ENCODE measurements at regions not wholly inside any gene's neighbourhood (a gene's known extent, or its start where the extent isn't known, plus 50 kb on each side); places are given as distances from the start of the nearest gene placed in this dataset.

DNA sequence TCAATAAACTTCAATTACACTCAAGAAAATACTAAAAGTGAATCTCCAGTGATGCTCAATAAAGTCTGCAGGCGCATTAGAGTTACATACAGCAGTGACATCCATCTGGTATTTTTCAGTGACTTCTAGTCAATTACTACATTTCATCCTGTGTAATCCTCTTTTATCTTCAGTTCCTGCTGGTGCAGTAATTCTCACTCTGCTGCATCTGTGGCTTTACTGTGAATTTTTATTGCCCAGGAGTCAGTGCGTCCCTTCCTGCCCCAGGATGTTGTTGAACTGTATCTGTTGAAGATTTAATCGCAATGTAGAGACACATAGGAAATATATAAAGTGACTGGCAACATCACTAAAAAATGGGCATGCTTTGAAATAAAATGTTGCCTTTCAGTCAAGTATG lies 196.3 kb upstream of the TMTC4 start:
- Histone ChIP-seq H3K9me3 (peaks cover 2 to 23% (median 7%) of the 10 kb centered on the region in 4 donors), H3K27ac (no peak overlapping the region), H3K27me3 (no peaks in the 10 kb centered on the region), H3K4me1 (no peaks in the 10 kb centered on the region), H3K4me3 (no peak overlapping the region), H3K36me3 (no peaks in the 10 kb centered on the region)
- whole genome bisulfite sequencing, 2 donors: 56 to 76% methylated on average over 3 of the region's 3 CpGs
- TF ChIP-seq POLR2AphosphoS5 (IDR thresholded peaks at IDR 0.05): no peak
- TF ChIP-seq CTCF (IDR thresholded peaks at IDR 0.05): no peak
- no peak for TF ChIP-seq POLR2A (IDR thresholded peaks at IDR 0.05)
- no peak for TF ChIP-seq EP300 (IDR thresholded peaks at IDR 0.05)
- no peak for DNase-seq
- no peak for ATAC-seq (ENCODE audit: low FRiP score in 2 of 2)

DNA sequence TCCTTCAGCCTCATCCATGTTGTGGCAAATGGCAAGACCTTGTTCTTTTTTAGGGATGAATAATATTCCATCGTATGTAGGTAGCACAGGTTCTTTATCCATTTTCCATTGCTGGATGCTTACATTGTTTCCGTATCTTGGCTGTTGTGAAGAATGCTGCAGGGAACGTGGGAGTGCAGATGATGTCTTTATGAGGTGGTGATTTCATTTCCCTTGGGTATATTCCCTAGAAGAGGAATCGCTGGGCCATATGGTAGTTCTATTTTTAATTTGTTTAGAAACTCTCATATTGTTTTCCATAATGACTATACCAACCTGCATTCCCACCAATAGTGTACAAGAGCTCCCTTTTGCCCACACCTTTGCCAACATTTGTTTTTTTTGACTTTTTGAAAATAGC lies 186.3 kb upstream of the TMTC4 start:
- ATAC-seq (ENCODE audit: low FRiP score in 2 of 2) (no peak), DNase-seq (no peak)
- Histone ChIP-seq H3K27ac (no peak overlapping the region), H3K27me3 (no peaks in the 10 kb centered on the region), H3K9me3 (no peaks in the 10 kb centered on the region), H3K4me1 (no peaks in the 10 kb centered on the region), H3K36me3 (no peaks in the 10 kb centered on the region), H3K4me3 (no peak overlapping the region)
- TF ChIP-seq CTCF (IDR thresholded peaks at IDR 0.05) (no peak), POLR2A (IDR thresholded peaks at IDR 0.05) (no peak), POLR2AphosphoS5 (IDR thresholded peaks at IDR 0.05) (no peak), EP300 (IDR thresholded peaks at IDR 0.05) (no peak)
- WGBS, 2 donors: 85 to 93% methylated on average over 4 of the region's 4 CpGs

- no peak for ATAC-seq (ENCODE audit: low FRiP score in 2 of 2)
Measured at GRCh38 chr13:100859861-100860260, 185.3 kb upstream of the TMTC4 start.

GRCh38 chr13:100855151-100855550 lies 180.6 kb upstream of the TMTC4 start:
- 86 to 90% methylated on average over 4 of the region's 4 CpGs for WGBS, 2 donors
- H3K4me3 ChIP-seq: no peak overlapping the region
- no peak for ATAC-seq (ENCODE audit: low FRiP score in 2 of 2)

More at GRCh38 chr13:100859861-100860260, 185.3 kb upstream of the TMTC4 start:
- TF ChIP-seq POLR2AphosphoS5 (IDR thresholded peaks at IDR 0.05): no peak
- no peak for TF ChIP-seq CTCF (IDR thresholded peaks at IDR 0.05)
- no peak for TF ChIP-seq EP300 (IDR thresholded peaks at IDR 0.05)
- no peak for TF ChIP-seq POLR2A (IDR thresholded peaks at IDR 0.05)
- H3K9me3 ChIP-seq: no peaks in the 10 kb centered on the region
- H3K36me3 ChIP-seq: no peaks in the 10 kb centered on the region
- no peak overlapping the region for H3K4me3 ChIP-seq
- no peaks in the 10 kb centered on the region for H3K27me3 ChIP-seq
- DNase-seq: no peak
- no peak overlapping the region for H3K27ac ChIP-seq
- WGBS, 2 donors: 78 to 81% methylated on average over 5 of the region's 5 CpGs
- no peaks in the 10 kb centered on the region for H3K4me1 ChIP-seq

More at GRCh38 chr13:100855151-100855550, 180.6 kb upstream of the TMTC4 start:
- no peaks in the 10 kb centered on the region for H3K27me3 ChIP-seq
- no peak for DNase-seq
- H3K9me3 ChIP-seq: no peaks in the 10 kb centered on the region
- no peak for TF ChIP-seq POLR2A (IDR thresholded peaks at IDR 0.05)
- TF ChIP-seq EP300 (IDR thresholded peaks at IDR 0.05): no peak
- TF ChIP-seq CTCF (IDR thresholded peaks at IDR 0.05): no peak
- TF ChIP-seq POLR2AphosphoS5 (IDR thresholded peaks at IDR 0.05): no peak
- no peak overlapping the region for H3K27ac ChIP-seq
- no peaks in the 10 kb centered on the region for H3K4me1 ChIP-seq
- no peaks in the 10 kb centered on the region for H3K36me3 ChIP-seq
